Testis (tissue), 2 donors: ENCODE measurements at regions not wholly inside any gene's neighbourhood (a gene's known extent, or its start where the extent isn't known, plus 50 kb on each side); places are given as distances from the start of the nearest gene placed in this dataset.

Source experiments
- CTCF ChIP-seq, 3 experiments: fragments of 450-650 bp in 2 of 3; fragments of 200-600 bp in 1 of 3; sonication (generic) in 1 of 3; IDR thresholded peaks; one replicate each; pipeline ENCODE4 v1.5.1; 2016 to 2019; ENCODE audit warnings: antibody characterized with exemption in 3 of 3, mild to moderate bottlenecking in 2 of 3, moderate library complexity in 1 of 3
- POLR2A ChIP-seq: fragments of 450-650 bp; IDR thresholded peaks from one replicate; pipeline ENCODE4 v1.6.1; 2017; ENCODE audit warnings: antibody characterized with exemption, mild to moderate bottlenecking, moderate library complexity

- TF ChIP-seq CTCF (IDR thresholded peaks at IDR 0.05) (no peak), POLR2A (no peak)
These were observed 95.0 kb downstream of the TMEM17 start for GRCh38 chr2:62410926-62411456.
